K562 (cell line): ENCODE measurements at regions not wholly inside any gene's neighbourhood (a gene's known extent, or its start where the extent isn't known, plus 50 kb on each side); places are given as distances from the start of the nearest gene placed in this dataset.

ENCODE experiments used
- ATAC-seq: fragments of 200-7000 bp; cut with Tn5 transposase; 3 replicates; pipeline ENCODE4 v1.9.1; 2020; ENCODE audit warnings: moderate library complexity
- BruUV-seq: library from RNA; stranded (reverse); fragments of 400-500 nt; replicated peaks from 2 replicates; lab custom pipeline; 2021; lab: Mats Ljungman, UMichigan
- CTCF ChIA-PET: fragments of 300-600 bp; formaldehyde crosslinking; extraction: SDS; loops from one replicate; lab custom pipeline; 2021; ENCODE audit warnings: low intra/inter-chr PET ratio; lab: Yijun Ruan, JAX
- POLR2A ChIA-PET: fragments of 300-600, 350-650 bp; sonication (Branson Sonifier 250); formaldehyde crosslinking; extraction: SDS; loops from one replicate; lab custom pipeline; 2021; ENCODE audit warnings: antibody characterized with exemption, inconsistent platforms; lab: Yijun Ruan, JAX
- DNase-seq, 4 experiments: peaks; one replicate each; pipeline versions ENCODE4 v3.0.0 to v3.0.0-alpha.2; 2011 to 2018; ENCODE audit warnings: low spot score in 3 of 4, mixed read lengths in 3 of 4; ENCODE audit errors: extremely low read depth in 1 of 4
- FAIRE-seq: peaks from 2 replicates; lab custom pipeline; 2011; peaks lifted over from hg19 to GRCh38; lab: Jason Lieb, UNC
- H2AFZ ChIP-seq: 2 replicates; pipeline ENCODE4 v1.6.0; 2011; ENCODE audit warnings: low read depth, low read length, control low read depth, inconsistent platforms
- H3K27ac ChIP-seq: fragments of 200-600 bp; 3 replicates; pipeline ENCODE4 v1.8.0; 2011; ENCODE audit warnings: low read depth, mild to moderate bottlenecking, control low read depth, inconsistent platforms, low read length, moderate library complexity, mixed read lengths; ENCODE audit errors: extremely low read depth
- H3K27me3 ChIP-seq, 2 experiments: fragments of 300-600 bp in 1 of 2; 2 replicates in 1 of 2; 3 replicates in 1 of 2; pipeline versions ENCODE4 v1.6.0 to v1.8.0; 2011; ENCODE audit warnings: inconsistent platforms in 2 of 2, low read length in 2 of 2, mild to moderate bottlenecking in 1 of 2, mixed read lengths in 1 of 2, moderate library complexity in 1 of 2; ENCODE audit not compliant: control insufficient read depth in 2 of 2, insufficient read depth in 2 of 2
- H3K36me3 ChIP-seq: fragments of 300-600 bp; 3 replicates; pipeline ENCODE4 v1.8.0; 2011; ENCODE audit warnings: mild to moderate bottlenecking, low read length, inconsistent platforms; ENCODE audit not compliant: control insufficient read depth, insufficient read depth
- H3K4me1 ChIP-seq, 2 experiments: fragments of 200-600 bp in 1 of 2; replicated peaks in 1 of 2; 2 replicates in 1 of 2; 3 replicates in 1 of 2; pipeline versions ENCODE4 v1.5.1 to v1.8.0; 2011; ENCODE audit warnings: inconsistent platforms in 2 of 2, low read length in 2 of 2, mild to moderate bottlenecking in 1 of 2, mixed read lengths in 1 of 2, moderate library complexity in 1 of 2; ENCODE audit not compliant: control insufficient read depth in 2 of 2, insufficient read depth in 2 of 2
- H3K4me2 ChIP-seq: 2 replicates; pipeline ENCODE4 v1.6.1; 2011; ENCODE audit warnings: low read length, control low read depth, inconsistent platforms, mixed read lengths; ENCODE audit not compliant: insufficient read depth
- H3K4me3 ChIP-seq: fragments of 200-600 bp; sonication (generic), shearing (Covaris generic); 2 replicates; pipeline ENCODE4 v1.5.1; 2016; ENCODE audit warnings: control low read depth, inconsistent platforms
- H3K79me2 ChIP-seq: fragments of 200-600 bp; 3 replicates; pipeline ENCODE4 v1.8.0; 2011; ENCODE audit warnings: low read length, inconsistent platforms; ENCODE audit not compliant: control insufficient read depth, insufficient read depth
- H3K9ac ChIP-seq, 2 experiments: 2 replicates each; pipeline versions ENCODE4 v1.6.0 to v1.6.1; 2011; ENCODE audit warnings: low read depth in 2 of 2, low read length in 2 of 2, control low read depth in 1 of 2, inconsistent platforms in 1 of 2, mild to moderate bottlenecking in 1 of 2, mixed read lengths in 1 of 2; ENCODE audit not compliant: insufficient read depth in 1 of 2
- H3K9me1 ChIP-seq: one replicate; pipeline ENCODE4 v1.6.0; 2011; ENCODE audit warnings: inconsistent platforms, mild to moderate bottlenecking, low read length, moderate library complexity; ENCODE audit not compliant: control insufficient read depth, insufficient read depth
- H3K9me3 ChIP-seq: replicated peaks from 2 replicates; pipeline ENCODE4 v1.5.1; 2011; ENCODE audit warnings: low read depth, low read length, inconsistent platforms; ENCODE audit not compliant: control insufficient read depth, insufficient read depth
- H4K20me1 ChIP-seq: replicated peaks from 2 replicates; pipeline ENCODE4 v1.6.1; 2011; ENCODE audit warnings: low read length, inconsistent platforms, mixed read lengths; ENCODE audit not compliant: control insufficient read depth, insufficient read depth
- C11orf30 ChIP-seq: fragments of 450-650 bp; IDR thresholded peaks from 2 replicates; pipeline ENCODE4 v1.6.1; 2016; ENCODE audit warnings: low read depth, mild to moderate bottlenecking
- CBX3 ChIP-seq, 2 experiments: IDR thresholded peaks; 1 replicate in 1 of 2; 2 replicates in 1 of 2; pipeline ENCODE4 v1.6.1; 2012; ENCODE audit warnings: inconsistent platforms in 2 of 2, low read length in 2 of 2, borderline replicate concordance in 1 of 2, control low read depth in 1 of 2
- FOXJ3 ChIP-seq: sonication (generic); formaldehyde crosslinking; IDR thresholded peaks from 2 replicates; pipeline ENCODE4 v1.4.0; 2020; ENCODE audit warnings: mild to moderate bottlenecking, missing genetic modification reagents
- HNRNPH1 ChIP-seq: fragments of 200-400 bp; formaldehyde crosslinking; optimal IDR thresholded peaks from 2 replicates; pipeline ENCODE3; 2017; ENCODE audit warnings: low read depth, mild to moderate bottlenecking, low read length, moderate library complexity
- HOXB6 ChIP-seq: fragments of 250-450 bp; sonication (Bioruptor Pico); IDR thresholded peaks from 2 replicates; pipeline ENCODE4 v1.5.1; 2022; ENCODE audit warnings: mild to moderate bottlenecking, borderline replicate concordance
- MAFF ChIP-seq: IDR thresholded peaks from 2 replicates; pipeline ENCODE4 v1.6.1; 2012; ENCODE audit warnings: low read length, improper control_type of control experiment
- MAFG ChIP-seq: fragments of 450-650 bp; conservative IDR thresholded peaks from 2 replicates; pipeline ENCODE4 v1.6.1; 2016; ENCODE audit warnings: missing genetic modification characterization, missing compliant biosample characterization
- MAFK ChIP-seq: IDR thresholded peaks from 2 replicates; pipeline ENCODE4 v1.6.1; 2011; ENCODE audit warnings: low read length, improper control_type of control experiment
- RFX7 ChIP-seq: fragments of 250-450 bp; sonication (Bioruptor Pico); IDR thresholded peaks from 2 replicates; pipeline ENCODE4 v1.5.1; 2021; ENCODE audit warnings: mild to moderate bottlenecking
- RNF219 ChIP-seq: fragments of 250-450 bp; sonication (Bioruptor Pico); IDR thresholded peaks from 2 replicates; pipeline ENCODE4 v1.5.0; 2022; ENCODE audit warnings: mild to moderate bottlenecking
- ZNF12 ChIP-seq: sonication (generic); formaldehyde crosslinking; IDR thresholded peaks from 2 replicates; pipeline ENCODE4 v1.4.0; 2020; ENCODE audit warnings: mild to moderate bottlenecking, missing genetic modification reagents
- ZNF316 ChIP-seq: fragments of 450-650 bp; IDR thresholded peaks from 2 replicates; pipeline ENCODE4 v1.6.1; 2016
- ZNF347 ChIP-seq: fragments of 450-650 bp; formaldehyde crosslinking; IDR thresholded peaks from 2 replicates; pipeline ENCODE4 v1.4.0; 2020; ENCODE audit warnings: low read depth, mild to moderate bottlenecking, moderate library complexity
- ZNF445 ChIP-seq: fragments of 250-450 bp; sonication (Bioruptor Pico); IDR thresholded peaks from 2 replicates; pipeline ENCODE4 v1.4.0; 2020; ENCODE audit warnings: low read depth, mild to moderate bottlenecking, moderate library complexity
- WGBS: fragments of 100-300 bp; shearing (Covaris generic); methylation state at CpG from one replicate; pipeline ENCODE4 v1.1.6; 2016; ENCODE audit warnings: low coverage, mixed read lengths; ENCODE audit not compliant: insufficient coverage; ENCODE audit errors: missing lambda C conversion rate; 5-methylcytosine and 5-hydroxymethylcytosine counted together
- in situ Hi-C: fragments of 300-500 bp; cut with MboI; formaldehyde crosslinking; loops from 4 replicates; pipeline ENCODE4 v1.15.0; 2018; ENCODE audit warnings: inconsistent platforms, mixed read lengths
- intact Hi-C: fragments of 100-400 bp; cut with micrococcal nuclease; formaldehyde crosslinking; loops from 2 replicates; pipeline ENCODE4 v1.14.2; 2022
- TF ChIP-seq, protein P1 (sequence below): fragments of 450-650 bp; IDR thresholded peaks from 2 replicates; pipeline ENCODE4 v1.6.1; 2016; ENCODE audit warnings: mild to moderate bottlenecking

- intact Hi-C loops (no loop called here), in situ Hi-C loops (no loop called here)
- Histone ChIP-seq H3K4me3 (no peak overlapping the region), H3K9me3 (no peaks in the 10 kb centered on the region; the same call in 1 of the 2 replicates), H3K9ac (no peak overlapping the region), H3K79me2 (no peaks in the 10 kb centered on the region), H2AFZ (no peak overlapping the region), H4K20me1 (no peaks in the 10 kb centered on the region), H3K36me3 (no peaks in the 10 kb centered on the region), H3K4me2 (no peak overlapping the region), H3K27ac (no peak overlapping the region), H3K27me3 (no peaks in the 10 kb centered on the region), H3K9me1 (no peaks in the 10 kb centered on the region), H3K4me1 (no peaks in the 10 kb centered on the region)
- TF ChIP-seq ZNF316 (peak; percentile 81), RFX7 (CRISPR knock-in tag) (no peak), C11orf30 (peak; percentile 58), HNRNPH1 (no peak), ZNF12 (CRISPR knock-in tag) (no peak), RNF219 (CRISPR knock-in tag) (no peak), CBX3 (IDR thresholded peaks at IDR 0.05; ENCODE audit: borderline replicate concordance in 1 of 2, low read length in 2 of 2) (no peak), ZNF347 (CRISPR knock-in tag) (no peak), MAFF (peak; percentile 90), MAFK (peak; percentile 93), FOXJ3 (no peak), ZNF445 (CRISPR knock-in tag) (no peak), MAFG (tag) (peak; percentile 75), HOXB6 (no peak)
- TF ChIP-seq, protein P1, sequence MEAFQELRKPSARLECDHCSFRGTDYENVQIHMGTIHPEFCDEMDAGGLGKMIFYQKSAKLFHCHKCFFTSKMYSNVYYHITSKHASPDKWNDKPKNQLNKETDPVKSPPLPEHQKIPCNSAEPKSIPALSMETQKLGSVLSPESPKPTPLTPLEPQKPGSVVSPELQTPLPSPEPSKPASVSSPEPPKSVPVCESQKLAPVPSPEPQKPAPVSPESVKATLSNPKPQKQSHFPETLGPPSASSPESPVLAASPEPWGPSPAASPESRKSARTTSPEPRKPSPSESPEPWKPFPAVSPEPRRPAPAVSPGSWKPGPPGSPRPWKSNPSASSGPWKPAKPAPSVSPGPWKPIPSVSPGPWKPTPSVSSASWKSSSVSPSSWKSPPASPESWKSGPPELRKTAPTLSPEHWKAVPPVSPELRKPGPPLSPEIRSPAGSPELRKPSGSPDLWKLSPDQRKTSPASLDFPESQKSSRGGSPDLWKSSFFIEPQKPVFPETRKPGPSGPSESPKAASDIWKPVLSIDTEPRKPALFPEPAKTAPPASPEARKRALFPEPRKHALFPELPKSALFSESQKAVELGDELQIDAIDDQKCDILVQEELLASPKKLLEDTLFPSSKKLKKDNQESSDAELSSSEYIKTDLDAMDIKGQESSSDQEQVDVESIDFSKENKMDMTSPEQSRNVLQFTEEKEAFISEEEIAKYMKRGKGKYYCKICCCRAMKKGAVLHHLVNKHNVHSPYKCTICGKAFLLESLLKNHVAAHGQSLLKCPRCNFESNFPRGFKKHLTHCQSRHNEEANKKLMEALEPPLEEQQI, result no peak
- DNase-seq (no peak), ATAC-seq (no peak), FAIRE-seq (no peak)
- POLR2A ChIA-PET, result no interaction called here
- 0% methylated on average over 2 of the region's 2 CpGs for WGBS
- BruUV-seq, result no TSS peak
- CTCF ChIA-PET, result no interaction called here
These were observed 766.9 kb upstream of the ADGRL4 start for GRCh38 chr1:79773385-79773784.
